Hepatocyte (in vitro differentiated cells): ENCODE measurements at regions not wholly inside any gene's neighbourhood (a gene's known extent, or its start where the extent isn't known, plus 50 kb on each side); places are given as distances from the start of the nearest gene placed in this dataset.

Source experiments
- CTCF ChIP-seq: fragments of 200-600 bp; sonication (generic); IDR thresholded peaks from 2 replicates; pipeline ENCODE4 v1.5.1; 2016; ENCODE audit warnings: antibody characterized with exemption, mild to moderate bottlenecking; ENCODE audit not compliant: poor library complexity
- EZH2 ChIP-seq: fragments of 200-600 bp; sonication (generic); IDR thresholded peaks from 2 replicates; pipeline ENCODE4 v1.6.1; 2016; ENCODE audit warnings: antibody characterized with exemption, mild to moderate bottlenecking, borderline replicate concordance
- EZH2phosphoT487 ChIP-seq: fragments of 200-600 bp; sonication (generic); IDR thresholded peaks from one replicate; pipeline ENCODE4 v1.6.1; 2018; ENCODE audit warnings: antibody characterized with exemption, mild to moderate bottlenecking, low read depth, moderate library complexity; ENCODE audit not compliant: unreplicated experiment, severe bottlenecking

- TF ChIP-seq CTCF = no peak
- no peak for TF ChIP-seq EZH2
- no peak for TF ChIP-seq EZH2phosphoT487
These were observed 121.2 kb upstream of the TLL1 start for GRCh38 chr4:165751882-165752281.
